ENCODE measurements at regions not wholly inside any gene's neighbourhood (a gene's known extent, or its start where the extent isn't known, plus 50 kb on each side); places are given as distances from the start of the nearest gene placed in this dataset.

DNA sequence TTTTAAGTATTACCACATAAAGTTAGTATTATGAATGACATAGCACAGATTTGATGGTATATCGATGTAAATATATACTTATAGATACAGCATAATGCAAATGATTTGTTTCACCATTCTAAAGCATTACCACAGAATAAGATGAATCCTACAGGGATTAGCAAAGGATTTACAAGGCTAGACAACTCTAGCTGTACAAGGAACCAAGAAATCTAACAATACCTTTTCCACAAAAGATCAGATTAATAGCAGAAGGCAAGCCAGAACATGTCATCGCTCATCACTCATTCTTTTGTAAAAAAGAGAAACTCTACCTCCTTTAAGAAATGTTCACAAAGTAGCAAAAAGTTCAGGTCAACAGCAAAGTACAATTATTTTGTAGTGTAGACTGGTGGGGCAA lies 105.1 kb upstream of the ANK3 start:
- POLR2A ChIA-PET (ENCODE audit: low non-redundant PET) = no interaction called here

GRCh38 chr10:60491162-60491561 lies 101.5 kb upstream of the ANK3 start:
- CTCF ChIA-PET = no interaction called here
- DNase-seq (ENCODE audit: low spot score) = no peak
- no peak for TF ChIP-seq CTCF (conservative IDR thresholded peaks at IDR 0.05; ENCODE audit: low read depth)
- POLR2A ChIA-PET (ENCODE audit: low non-redundant PET) = no interaction called here
- no peak overlapping the region for H3K27ac ChIP-seq

More for the DNA sequence above, 105.1 kb upstream of the ANK3 start:
- H3K27ac ChIP-seq = no peak overlapping the region
- CTCF ChIA-PET = no interaction called here
- DNase-seq (ENCODE audit: low spot score) = no peak
- TF ChIP-seq CTCF (conservative IDR thresholded peaks at IDR 0.05; ENCODE audit: low read depth) = no peak

- POLR2A ChIA-PET (ENCODE audit: low non-redundant PET) = no interaction called here
- no peak for DNase-seq (ENCODE audit: low spot score)
Measured at GRCh38 chr10:60490013-60490412, 100.3 kb upstream of the ANK3 start.

GRCh38 chr10:60488111-60488669 lies 98.5 kb upstream of the ANK3 start:
- POLR2A ChIA-PET (ENCODE audit: low non-redundant PET) = no interaction called here
- DNase-seq (ENCODE audit: low spot score) = peak; percentile 50
- CTCF ChIA-PET = interaction anchor here (0.7 kb wide), 1 partner anchor 41 kb away, joined by 3 read pairs; no protein-coding TSS in a partner anchor
- no peak for TF ChIP-seq CTCF (conservative IDR thresholded peaks at IDR 0.05; ENCODE audit: low read depth)
- peak overlapping the region; percentile 65 for H3K27ac ChIP-seq

More at GRCh38 chr10:60490013-60490412, 100.3 kb upstream of the ANK3 start:
- CTCF ChIA-PET = no interaction called here
- no peak for TF ChIP-seq CTCF (conservative IDR thresholded peaks at IDR 0.05; ENCODE audit: low read depth)
- H3K27ac ChIP-seq = no peak overlapping the region

DNA sequence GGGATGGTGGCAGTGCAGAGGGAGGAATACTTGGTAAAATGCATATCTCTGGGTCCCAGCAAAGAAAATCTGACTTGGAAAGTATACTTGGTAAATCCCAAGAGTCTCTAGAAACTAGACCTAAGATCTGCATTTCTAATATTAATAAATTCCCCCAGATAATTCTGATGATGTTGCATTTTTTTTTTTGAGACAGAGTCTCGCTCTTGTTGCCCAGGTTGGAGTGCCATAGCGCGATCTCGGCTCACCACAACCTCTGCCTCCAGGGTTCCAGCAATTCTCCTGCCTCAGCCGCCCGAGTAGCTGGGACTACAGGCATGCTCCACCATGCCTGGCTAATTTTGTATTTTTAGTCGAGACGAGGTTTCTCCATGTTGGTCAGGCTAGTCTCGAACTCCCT lies 97.9 kb upstream of the ANK3 start:
- ChIA-PET POLR2A (ENCODE audit: low non-redundant PET) (no interaction called here), CTCF (interaction anchor here (0.7 kb wide), 1 partner anchor 42 kb away, joined by 3 read pairs; no protein-coding TSS in a partner anchor)
- H3K27ac ChIP-seq = peak overlapping the region; percentile 65
- no peak for TF ChIP-seq CTCF (conservative IDR thresholded peaks at IDR 0.05; ENCODE audit: low read depth)
- DNase-seq (ENCODE audit: low spot score) = no peak

DNA sequence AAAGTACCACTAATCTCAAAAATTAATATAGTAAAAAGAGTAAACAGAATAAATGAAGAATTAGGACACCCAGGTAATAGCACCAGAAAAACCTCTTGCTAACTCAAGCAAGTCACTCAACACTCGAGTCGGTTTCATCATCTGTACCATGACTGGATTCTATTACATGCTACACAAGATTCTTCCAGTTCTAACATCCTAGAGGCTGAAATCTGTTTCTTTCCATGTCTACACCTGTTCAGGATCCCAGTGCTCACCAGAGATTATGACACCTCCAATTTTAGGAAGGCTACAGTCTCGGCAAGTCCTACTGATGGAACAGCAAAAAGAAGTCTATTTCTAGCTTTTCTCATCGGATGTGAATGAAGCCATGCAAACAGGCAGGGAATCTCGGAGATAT lies 95.3 kb upstream of the ANK3 start:
- POLR2A ChIA-PET (ENCODE audit: low non-redundant PET) = no interaction called here
- no peak for DNase-seq (ENCODE audit: low spot score)
- CTCF ChIA-PET = no interaction called here
- TF ChIP-seq CTCF (conservative IDR thresholded peaks at IDR 0.05; ENCODE audit: low read depth) = no peak
- no peak overlapping the region for H3K27ac ChIP-seq
